VCaP (cell line): ENCODE measurements at regions not wholly inside any gene's neighbourhood (a gene's known extent, or its start where the extent isn't known, plus 50 kb on each side); places are given as distances from the start of the nearest gene placed in this dataset.
A peak's percentile ranks its signal among the peaks of the same experiment; 100 is the strongest.
"Not testable (repeated sequence)": the region's sequence is repeated elsewhere in the genome, so short reads cannot be mapped to it uniquely, and the experiment has no call there.

ENCODE experiments used
- H3K27ac ChIP-seq: fragments of 450-650 bp; 2 replicates; pipeline ENCODE4 v1.5.1; 2017
- TF ChIP-seq, protein P1 (sequence below): fragments of 450-650 bp; conservative IDR thresholded peaks from 2 replicates; pipeline ENCODE4 v1.5.1; 2017; ENCODE audit warnings: mild to moderate bottlenecking, moderate library complexity

DNA sequence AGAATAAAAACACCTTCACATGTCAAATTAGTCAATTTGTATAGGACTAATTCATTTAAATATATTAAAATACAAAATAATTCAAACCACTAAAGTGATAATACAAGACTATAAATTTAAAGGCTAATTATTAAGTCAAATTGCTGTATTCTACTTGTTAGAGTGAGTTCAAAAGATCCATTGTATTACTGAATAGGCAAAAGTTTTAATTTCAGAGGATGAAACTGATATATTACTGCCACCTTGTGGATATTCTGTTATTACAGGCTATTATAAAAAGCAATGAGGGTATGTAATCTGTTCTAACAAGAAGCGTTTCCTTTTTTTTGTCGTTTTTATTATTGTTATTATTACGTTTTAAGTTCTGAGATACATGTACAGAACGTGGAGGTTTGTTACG lies 1825.5 kb upstream of the TPTE start:
- H3K27ac ChIP-seq, result not testable (repeated sequence)
- TF ChIP-seq, protein P1, sequence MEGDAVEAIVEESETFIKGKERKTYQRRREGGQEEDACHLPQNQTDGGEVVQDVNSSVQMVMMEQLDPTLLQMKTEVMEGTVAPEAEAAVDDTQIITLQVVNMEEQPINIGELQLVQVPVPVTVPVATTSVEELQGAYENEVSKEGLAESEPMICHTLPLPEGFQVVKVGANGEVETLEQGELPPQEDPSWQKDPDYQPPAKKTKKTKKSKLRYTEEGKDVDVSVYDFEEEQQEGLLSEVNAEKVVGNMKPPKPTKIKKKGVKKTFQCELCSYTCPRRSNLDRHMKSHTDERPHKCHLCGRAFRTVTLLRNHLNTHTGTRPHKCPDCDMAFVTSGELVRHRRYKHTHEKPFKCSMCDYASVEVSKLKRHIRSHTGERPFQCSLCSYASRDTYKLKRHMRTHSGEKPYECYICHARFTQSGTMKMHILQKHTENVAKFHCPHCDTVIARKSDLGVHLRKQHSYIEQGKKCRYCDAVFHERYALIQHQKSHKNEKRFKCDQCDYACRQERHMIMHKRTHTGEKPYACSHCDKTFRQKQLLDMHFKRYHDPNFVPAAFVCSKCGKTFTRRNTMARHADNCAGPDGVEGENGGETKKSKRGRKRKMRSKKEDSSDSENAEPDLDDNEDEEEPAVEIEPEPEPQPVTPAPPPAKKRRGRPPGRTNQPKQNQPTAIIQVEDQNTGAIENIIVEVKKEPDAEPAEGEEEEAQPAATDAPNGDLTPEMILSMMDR, result peak; percentile 22; the same call in 1 of the 2 replicates

GRCh38 chr21:8701297-8701696 lies 1820.1 kb upstream of the TPTE start:
- H3K27ac ChIP-seq, result not testable (repeated sequence)

DNA sequence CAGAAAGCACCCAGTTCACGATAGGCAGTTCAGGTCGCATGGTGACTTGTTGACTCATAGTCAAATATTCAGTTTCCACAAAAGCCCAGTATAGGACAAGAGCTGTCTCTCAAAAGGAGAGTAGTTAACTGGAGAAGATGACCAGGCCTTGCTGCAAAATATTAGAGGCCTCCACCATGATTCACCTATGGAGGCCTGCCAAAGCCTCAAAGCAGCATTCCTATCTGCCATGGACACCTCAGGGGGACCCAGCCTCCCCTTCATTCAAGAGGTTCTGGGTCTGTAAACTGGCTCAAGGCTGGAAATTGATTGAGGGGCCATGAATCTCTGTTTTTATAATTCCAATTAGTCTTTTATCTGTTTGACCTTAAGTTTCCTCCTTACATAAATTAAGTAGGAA lies 1815.6 kb upstream of the TPTE start:
- not testable (repeated sequence) for H3K27ac ChIP-seq
